HG02885 (cell line): ENCODE measurements at regions not wholly inside any gene's neighbourhood (a gene's known extent, or its start where the extent isn't known, plus 50 kb on each side); places are given as distances from the start of the nearest gene placed in this dataset.
"Not testable (repeated sequence)": the region's sequence is repeated elsewhere in the genome, so short reads cannot be mapped to it uniquely, and the experiment has no call there.

ENCODE experiments used
- ATAC-seq: cut with Tn5 transposase; IDR thresholded peaks from one replicate; pipeline ENCODE4 v1.9.1; 2021; ENCODE audit warnings: mild to moderate bottlenecking; ENCODE audit not compliant: unreplicated experiment, poor library complexity

DNA sequence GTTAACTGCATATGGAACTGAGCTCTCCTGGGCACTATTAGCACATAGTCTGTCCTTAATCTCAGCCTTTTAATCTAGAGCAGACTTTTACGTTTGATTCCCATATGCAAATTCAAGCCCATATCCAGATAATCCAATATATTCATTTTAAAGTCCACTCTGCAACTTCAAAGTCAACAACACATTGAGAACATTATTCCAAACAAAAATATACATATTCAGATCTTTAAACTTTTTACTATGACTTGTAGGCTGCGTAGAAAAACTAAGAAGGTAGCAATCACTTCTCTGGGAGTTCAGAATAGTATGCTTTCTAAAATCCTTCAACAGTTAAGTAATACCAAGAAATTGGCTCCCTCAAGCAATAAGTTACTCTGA, 499.4 kb downstream of the SPATA31D1 start:
- no peak for ATAC-seq

- ATAC-seq: no peak
These were observed 500.0 kb downstream of the SPATA31D1 start for GRCh38 chr9:82488313-82489200.

DNA sequence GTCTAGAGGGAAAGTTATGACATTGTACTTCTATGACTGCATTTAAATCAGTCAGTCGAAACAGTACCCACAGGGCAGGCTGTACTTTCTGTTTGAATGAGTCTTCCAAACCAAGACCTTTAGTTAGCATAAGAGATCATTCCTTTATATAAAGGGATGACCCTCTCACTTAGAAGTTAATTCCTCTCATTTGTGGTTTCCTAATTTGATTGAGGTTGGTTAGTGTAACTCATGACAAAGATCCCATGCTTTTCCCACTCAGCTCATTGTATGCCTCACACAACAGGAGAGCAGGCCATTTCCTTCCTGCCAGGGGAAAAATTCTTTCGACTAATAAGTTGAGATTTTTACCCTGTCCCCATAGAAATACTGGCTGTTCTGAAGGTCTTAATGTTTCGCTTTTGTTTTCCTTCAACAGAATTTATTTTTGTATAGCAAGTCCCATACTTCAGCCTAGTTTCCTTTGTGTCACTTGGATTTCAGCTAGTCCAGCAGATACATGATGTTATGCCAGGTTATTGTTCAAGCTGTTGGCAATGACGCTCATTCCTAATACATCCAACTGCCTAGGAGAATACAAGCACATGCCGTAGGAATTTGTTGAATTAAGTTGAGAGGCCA, 500.7 kb downstream of the SPATA31D1 start:
- no peak for ATAC-seq

DNA sequence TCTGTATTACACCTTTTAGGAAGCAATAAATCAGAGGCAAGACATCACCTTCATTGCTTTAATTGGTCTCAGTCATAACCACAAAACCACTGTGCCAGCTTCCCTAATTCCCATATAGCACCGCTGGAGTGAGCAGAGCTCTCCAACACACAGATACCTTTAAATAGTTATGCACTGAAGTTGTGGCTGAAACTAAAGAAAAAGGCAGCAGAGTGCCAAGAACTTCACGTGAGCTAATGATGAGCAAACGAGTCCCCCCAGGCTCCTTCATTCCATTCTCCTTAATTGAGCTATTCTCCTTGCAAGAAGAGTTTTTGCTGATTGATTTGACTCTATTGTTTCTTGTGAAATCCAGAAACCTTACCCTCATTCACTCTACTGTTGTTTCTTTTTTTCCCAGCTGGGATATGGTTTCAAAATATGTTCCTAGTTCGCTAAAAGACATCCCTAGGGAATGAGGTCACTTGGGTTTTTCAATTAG, 501.5 kb downstream of the SPATA31D1 start:
- no peak for ATAC-seq

GRCh38 chr9:82490821-82491220, 502.2 kb downstream of the SPATA31D1 start:
- ATAC-seq: not testable (repeated sequence)

- no peak for ATAC-seq
These were observed 503.0 kb downstream of the SPATA31D1 start for GRCh38 chr9:82491604-82492003.

DNA sequence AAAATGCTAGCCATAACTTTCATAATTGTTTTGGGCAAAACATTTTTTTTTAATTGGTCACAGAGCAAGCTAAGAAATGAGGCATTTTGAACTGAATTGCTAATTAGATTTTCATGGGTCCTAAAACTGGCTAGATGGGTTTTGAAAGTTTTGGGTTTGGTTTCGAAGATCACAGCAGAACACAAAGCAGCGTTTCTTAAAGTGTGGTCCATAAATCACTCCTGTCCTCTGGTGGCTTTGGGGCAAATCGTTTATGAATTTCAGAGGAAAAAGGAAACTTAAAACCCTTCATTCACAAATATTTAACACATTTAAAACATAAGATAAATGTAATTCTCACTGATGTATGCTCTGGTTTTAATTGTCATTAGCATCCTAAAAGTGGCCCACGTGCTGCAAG, 503.7 kb downstream of the SPATA31D1 start:
- no peak for ATAC-seq

- no peak for ATAC-seq
These were observed 507.6 kb downstream of the SPATA31D1 start for GRCh38 chr9:82495884-82496777.

- no peak for ATAC-seq
These were observed 510.2 kb downstream of the SPATA31D1 start for GRCh38 chr9:82498541-82499317.

DNA sequence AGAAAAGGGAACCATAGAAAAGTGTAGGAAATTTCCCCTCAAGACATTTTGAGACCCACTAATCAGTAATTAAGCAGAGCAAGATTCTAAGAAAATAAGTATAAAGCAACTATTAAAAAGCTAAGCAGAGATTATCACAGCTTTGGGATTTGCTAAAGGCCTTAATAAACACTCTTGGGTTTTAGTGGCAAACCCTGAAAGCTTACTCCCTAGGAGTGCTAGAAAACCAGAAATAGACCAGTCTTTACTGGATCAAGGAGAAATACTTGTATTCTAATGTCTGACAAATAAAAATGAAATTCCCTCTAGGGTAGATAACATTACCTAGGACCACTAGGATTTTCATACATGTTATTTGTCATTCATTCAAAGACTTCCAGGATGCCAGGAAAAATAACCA, 510.8 kb downstream of the SPATA31D1 start:
- no peak for ATAC-seq

DNA sequence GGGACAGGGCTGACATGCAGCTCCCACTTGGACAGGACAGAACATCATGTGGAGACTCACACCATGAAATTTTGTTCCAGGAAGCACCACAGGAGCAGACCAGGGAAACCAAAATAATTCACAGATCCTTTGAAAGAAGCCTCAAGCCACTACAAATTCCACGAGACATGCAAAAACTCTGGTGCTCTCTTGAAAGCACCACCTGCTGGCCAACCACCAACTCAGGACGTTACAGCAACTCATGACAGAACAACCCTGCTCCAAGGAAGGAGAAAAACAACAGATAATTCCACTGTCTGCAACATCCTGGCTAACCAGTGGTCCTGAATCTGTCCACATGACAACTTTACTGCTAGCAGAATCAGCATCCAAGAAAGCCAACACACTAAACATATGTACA, 516.0 kb downstream of the SPATA31D1 start:
- no peak for ATAC-seq

- ATAC-seq: no peak
These were observed 523.1 kb downstream of the SPATA31D1 start for GRCh38 chr9:82511626-82512025.

GRCh38 chr9:82512728-82513127, 524.2 kb downstream of the SPATA31D1 start:
- ATAC-seq: no peak

DNA sequence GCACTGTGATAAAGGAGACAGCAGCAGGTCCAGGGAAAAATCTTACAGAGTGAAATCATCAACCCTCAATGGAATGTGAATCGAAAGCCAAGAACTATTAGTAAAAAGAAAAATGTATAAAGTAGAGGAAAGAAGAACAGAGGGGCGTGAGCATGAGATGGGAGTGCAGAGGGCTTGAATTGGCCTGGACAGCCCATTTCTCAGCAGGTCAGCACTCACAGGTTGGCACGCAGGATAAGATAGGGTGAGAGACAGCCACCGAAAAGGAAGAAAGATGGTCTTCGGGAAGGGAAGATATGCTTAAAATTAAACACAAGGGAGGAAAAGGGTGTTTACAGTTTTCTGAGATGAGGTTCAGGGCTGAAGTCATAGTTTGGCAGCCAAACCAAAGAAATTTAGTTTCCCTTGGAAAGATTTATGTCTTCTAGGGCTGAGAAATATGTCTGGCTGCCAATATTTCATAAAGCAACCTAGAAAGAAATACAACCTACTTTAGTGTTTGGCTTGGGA, 524.7 kb downstream of the SPATA31D1 start:
- no peak for ATAC-seq

DNA sequence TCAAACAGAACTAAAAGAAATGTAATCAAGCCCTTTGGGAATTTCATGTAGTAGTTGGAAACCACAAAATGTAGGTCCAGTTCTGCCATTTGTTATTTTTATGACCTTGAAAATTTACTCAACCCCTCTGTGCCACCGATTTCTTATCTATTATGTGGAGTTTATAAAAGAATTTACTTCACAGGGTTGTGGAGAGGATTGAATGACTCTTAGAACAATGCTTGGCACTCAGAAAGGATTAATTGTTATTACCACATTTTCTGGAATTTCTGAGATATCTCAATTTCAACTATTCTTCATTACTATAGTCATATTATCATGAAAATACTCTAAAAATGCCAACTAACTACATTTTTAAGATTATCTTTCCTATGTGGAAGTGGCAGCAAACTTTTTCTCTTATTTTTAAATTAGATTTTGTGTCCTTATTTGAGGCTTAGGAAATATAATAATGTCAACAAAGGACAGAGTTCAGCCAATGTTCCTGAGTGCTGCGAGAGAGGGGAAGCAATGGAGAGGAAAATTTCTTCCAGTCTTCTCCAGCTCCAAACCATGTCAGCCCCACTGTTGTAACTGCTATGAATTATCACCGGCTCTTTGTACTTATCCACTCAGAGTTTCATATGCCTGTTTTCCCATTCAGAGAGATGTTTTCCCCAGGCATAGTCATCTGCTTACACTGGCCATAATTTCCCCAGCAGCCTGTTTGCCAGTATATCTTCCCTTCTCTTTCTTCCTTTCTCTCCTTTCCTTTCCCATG, 525.6 kb downstream of the SPATA31D1 start:
- ATAC-seq: no peak

- ATAC-seq: no peak
These were observed 530.3 kb downstream of the SPATA31D1 start for GRCh38 chr9:82518868-82519267.

DNA sequence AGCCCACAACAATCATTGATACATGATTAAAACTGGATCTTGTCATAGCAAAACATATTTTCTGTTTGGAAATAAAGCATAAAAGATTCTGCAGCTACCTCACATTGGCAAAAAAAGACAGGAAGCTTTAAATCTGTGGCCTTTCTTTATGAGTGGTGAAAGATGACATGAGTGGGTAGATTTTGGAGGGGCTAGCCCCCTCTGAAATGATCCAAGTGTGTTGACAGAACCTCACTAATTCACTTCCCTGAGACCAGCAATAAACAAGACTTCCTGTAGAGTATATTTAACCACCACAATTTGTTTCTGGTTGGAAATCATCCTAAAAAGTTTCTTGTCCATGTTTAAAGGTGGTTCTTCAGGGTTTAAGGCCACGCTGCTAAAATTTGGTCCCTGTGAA, 530.8 kb downstream of the SPATA31D1 start:
- ATAC-seq: no peak

DNA sequence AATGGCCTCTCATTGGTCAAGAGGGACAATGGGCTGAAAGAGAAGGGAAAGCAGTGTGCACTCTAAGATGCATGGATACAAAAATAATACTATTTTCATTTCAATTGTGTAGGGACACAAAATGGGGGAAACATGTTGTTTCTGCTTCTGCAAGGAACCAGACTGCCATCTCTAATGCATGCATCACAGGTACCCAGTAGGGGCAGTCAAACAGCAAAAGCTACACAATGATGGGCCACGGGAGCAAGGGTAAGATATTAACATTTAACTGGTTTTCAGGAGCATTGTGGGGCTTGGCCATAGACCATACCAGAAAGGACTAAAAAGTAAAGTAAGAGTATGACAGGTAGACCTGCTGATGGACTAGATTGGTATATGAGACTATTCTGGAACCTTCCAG, 535.8 kb downstream of the SPATA31D1 start:
- no peak for ATAC-seq

GRCh38 chr9:82526577-82526976, 536.4 kb downstream of the RASEF start:
- ATAC-seq: no peak
